SK-N-MC (cell line): ENCODE measurements at regions not wholly inside any gene's neighbourhood (a gene's known extent, or its start where the extent isn't known, plus 50 kb on each side); places are given as distances from the start of the nearest gene placed in this dataset.

Experiments used
- EZH2 ChIP-seq: fragments of 200-600 bp; sonication (generic); IDR thresholded peaks from one replicate; pipeline ENCODE4 v1.6.1; 2017; ENCODE audit warnings: antibody characterized with exemption
- FOXP2 ChIP-seq: optimal IDR thresholded peaks from 2 replicates; pipeline ENCODE3; 2011; ENCODE audit warnings: mild to moderate bottlenecking, moderate library complexity; ENCODE audit not compliant: insufficient read depth; ENCODE audit errors: extremely low read length, control extremely low read depth
- POLR2AphosphoS5 ChIP-seq: IDR thresholded peaks from 2 replicates; pipeline ENCODE4 v1.6.1; 2012; ENCODE audit warnings: mild to moderate bottlenecking, low read depth, low read length, borderline replicate concordance

- TF ChIP-seq EZH2 = no peak
- no peak for TF ChIP-seq POLR2AphosphoS5
- no peak for TF ChIP-seq FOXP2
Observed at GRCh38 chr2:225820826-225821225, 421.3 kb downstream of the NYAP2 start.
